Endothelial cell of umbilical vein (primary cell): ENCODE measurements at regions not wholly inside any gene's neighbourhood (a gene's known extent, or its start where the extent isn't known, plus 50 kb on each side); places are given as distances from the start of the nearest gene placed in this dataset.

Source experiments
- CTCF ChIP-seq, 2 donors: IDR thresholded peaks; 1 replicate in 1 of 2; 2 replicates in 1 of 2; pipeline ENCODE4 v1.5.1; 2011; ENCODE audit warnings: low read length in 2 of 2, mild to moderate bottlenecking in 2 of 2, moderate library complexity in 2 of 2, control low read depth in 1 of 2, inconsistent platforms in 1 of 2, low read depth in 1 of 2; ENCODE audit not compliant: insufficient read depth in 1 of 2; ENCODE audit errors: extremely low read depth in 1 of 2
- EZH2 ChIP-seq: IDR thresholded peaks from 2 replicates; pipeline ENCODE4 v1.6.1; 2012; ENCODE audit warnings: borderline replicate concordance, low read depth, mild to moderate bottlenecking, moderate library complexity, low read length, inconsistent platforms; ENCODE audit not compliant: severe bottlenecking
- GATA2 ChIP-seq: IDR thresholded peaks from 2 replicates; pipeline ENCODE4 v1.7.0; 2011; ENCODE audit warnings: low read depth, mild to moderate bottlenecking, moderate library complexity, mixed read lengths, low read length; ENCODE audit not compliant: insufficient read length, insufficient read depth
- JUN ChIP-seq: IDR thresholded peaks from 2 replicates; pipeline ENCODE4 v1.6.1; 2011; ENCODE audit warnings: borderline replicate concordance, low read depth; ENCODE audit not compliant: insufficient read length, insufficient read depth
- MAX ChIP-seq: IDR thresholded peaks from 2 replicates; pipeline ENCODE4 v1.6.1; 2011; ENCODE audit not compliant: insufficient read depth, insufficient read length
- POLR2A ChIP-seq: IDR thresholded peaks from 2 replicates; pipeline ENCODE4 v1.6.1; 2012; ENCODE audit warnings: low read depth, mild to moderate bottlenecking, control low read depth, low read length
- POLR2AphosphoS5 ChIP-seq: IDR thresholded peaks from 2 replicates; pipeline ENCODE4 v1.6.1; 2012; ENCODE audit warnings: low read depth, mild to moderate bottlenecking, control low read depth, low read length, moderate library complexity; ENCODE audit not compliant: insufficient read depth

- TF ChIP-seq CTCF (IDR thresholded peaks at IDR 0.05; ENCODE audit: extremely low read depth in 1 of 2, insufficient read depth in 1 of 2, low read depth in 1 of 2, low read length in 2 of 2) (no peak), MAX (no peak), POLR2A (no peak), GATA2 (no peak), POLR2AphosphoS5 (no peak), EZH2 (no peak), JUN (no peak)
Observed at GRCh38 chr17:34719569-34719968, 140.2 kb downstream of the TMEM132E start.
